ENCODE measurements at regions not wholly inside any gene's neighbourhood (a gene's known extent, or its start where the extent isn't known, plus 50 kb on each side); places are given as distances from the start of the nearest gene placed in this dataset.

GRCh38 chr14:85319998-85320630 lies 209.8 kb upstream of the FLRT2 start:
- no peaks in the 10 kb centered on the region for H3K9me3 ChIP-seq (ENCODE audit: control insufficient read depth, insufficient read depth, low read depth, low read length)
- no peak overlapping the region for H3K4me3 ChIP-seq (ENCODE audit: low read depth, low read length)
- no peaks in the 10 kb centered on the region; the same call in 1 of the 2 replicates for H3K4me1 ChIP-seq (ENCODE audit: control insufficient read depth, insufficient read depth, low read length)
- H3K27ac ChIP-seq (ENCODE audit: extremely low read depth, low read depth, low read length) = no peak overlapping the region
- ChIA-PET CTCF (interaction anchor here (0.5 to 0.7 kb wide), 3 partner anchors 11 to 713 kb away, joined by 3 read pairs; no protein-coding TSS in a partner anchor), POLR2A (no interaction called here)
- H3K36me3 ChIP-seq (ENCODE audit: control insufficient read depth in 2 of 2, insufficient read depth in 1 of 2, low read length in 2 of 2) = no peaks in the 10 kb centered on the region; a peak in 1 of 3 replicates
- TF ChIP-seq ZNF184 (tag by site-specific recombination; IDR thresholded peaks at IDR 0.05) (no peak), KLF16 (tag by site-specific recombination; IDR thresholded peaks at IDR 0.05) (no peak), ZNF266 (tag by site-specific recombination; IDR thresholded peaks at IDR 0.05; ENCODE audit: low read depth) (no peak), ZNF571 (tag by site-specific recombination; IDR thresholded peaks at IDR 0.05) (no peak), ZNF501 (tag by site-specific recombination; IDR thresholded peaks at IDR 0.05) (no peak), ZNF692 (tag by site-specific recombination; IDR thresholded peaks at IDR 0.05) (no peak), ZNF2 (tag by site-specific recombination; IDR thresholded peaks at IDR 0.05) (no peak), ZNF513 (tag by site-specific recombination; IDR thresholded peaks at IDR 0.05) (no peak), KLF9 (tag by site-specific recombination; IDR thresholded peaks at IDR 0.05; ENCODE audit: low read depth) (no peak), ZBTB8A (tag by site-specific recombination; IDR thresholded peaks at IDR 0.05) (no peak), ZNF398 (tag by site-specific recombination; IDR thresholded peaks at IDR 0.05) (no peak), ZNF146 (tag by site-specific recombination; IDR thresholded peaks at IDR 0.05) (no peak), ZNF488 (tag by site-specific recombination; IDR thresholded peaks at IDR 0.05) (no peak), AEBP2 (tag by site-specific recombination; IDR thresholded peaks at IDR 0.05; ENCODE audit: borderline replicate concordance) (no peak), FEZF1 (tag by site-specific recombination; IDR thresholded peaks at IDR 0.05) (no peak), SCRT2 (tag by site-specific recombination; IDR thresholded peaks at IDR 0.05) (no peak), ZNF37A (tag by site-specific recombination; IDR thresholded peaks at IDR 0.05) (no peak), PRDM2 (tag by site-specific recombination; IDR thresholded peaks at IDR 0.05; ENCODE audit: borderline replicate concordance) (no peak), ZNF580 (tag by site-specific recombination; IDR thresholded peaks at IDR 0.05) (no peak), OSR2 (tag by site-specific recombination; IDR thresholded peaks at IDR 0.05) (no peak)
